Liver (tissue), 3 donors: ENCODE measurements at regions not wholly inside any gene's neighbourhood (a gene's known extent, or its start where the extent isn't known, plus 50 kb on each side); places are given as distances from the start of the nearest gene placed in this dataset.

ENCODE experiments used
- CTCF ChIP-seq: fragments of 150-350 bp; IDR thresholded peaks from 2 replicates; pipeline ENCODE4 v1.5.1; 2017; ENCODE audit warnings: improper control_type of control experiment, low read depth, low read length; ENCODE audit not compliant: missing input control
- JUND ChIP-seq, 2 donors: IDR thresholded peaks; 2 replicates each; pipeline ENCODE4 v1.6.1; 2016; ENCODE audit warnings: antibody characterized with exemption in 2 of 2
- SP1 ChIP-seq: IDR thresholded peaks from 2 replicates; pipeline ENCODE4 v1.6.1; 2018; ENCODE audit warnings: antibody characterized with exemption, mild to moderate bottlenecking
- YY1 ChIP-seq: IDR thresholded peaks from 2 replicates; pipeline ENCODE4 v1.6.1; 2016; ENCODE audit warnings: antibody characterized with exemption, mild to moderate bottlenecking
- donor health status: healthy.
- donor health status: healthy.

- TF ChIP-seq CTCF (no peak), JUND (IDR thresholded peaks at IDR 0.05) (no peak), SP1 (no peak), YY1 (no peak)
These were observed 629.0 kb downstream of the BRD1 start for GRCh38 chr22:49198705-49199084.
